ENCODE measurements at regions not wholly inside any gene's neighbourhood (a gene's known extent, or its start where the extent isn't known, plus 50 kb on each side); places are given as distances from the start of the nearest gene placed in this dataset.

GRCh38 chr10:113232928-113233511 lies 283.0 kb downstream of the TCF7L2 start:
- Histone ChIP-seq H3K9me3 (ENCODE audit: control insufficient read depth in 2 of 2, insufficient read depth in 1 of 2, low read length in 1 of 2) (no peaks in the 10 kb centered on the region), H3K4me3 (ENCODE audit: low read length in 2 of 2) (no peak overlapping the region), H3K36me3 (ENCODE audit: control insufficient read depth in 2 of 2, insufficient read depth in 2 of 2, low read length in 1 of 2) (no peaks in the 10 kb centered on the region), H3K27ac (ENCODE audit: low read depth in 1 of 2, low read length in 1 of 2) (peak overlapping the region in 1 of 2 donors; percentile 37), H3K4me1 (ENCODE audit: control insufficient read depth in 2 of 2, insufficient read depth in 2 of 2, low read length in 2 of 2) (peaks cover 7 to 10% of the 10 kb centered on the region in 2 donors), H3K27me3 (ENCODE audit: control insufficient read depth in 2 of 2, insufficient read depth in 1 of 2, low read length in 1 of 2) (no peaks in the 10 kb centered on the region)
- 69% methylated on average over 5 of the region's 5 CpGs for WGBS
- DNase-seq (ENCODE audit: low read depth in 6 of 9, low spot score in 9 of 9), result peak in 1 of 9 donors; percentile 66

GRCh38 chr10:113234481-113234880 lies 284.4 kb downstream of the TCF7L2 start:
- Histone ChIP-seq H3K9me3 (ENCODE audit: control insufficient read depth in 2 of 2, insufficient read depth in 1 of 2, low read length in 1 of 2) (no peaks in the 10 kb centered on the region), H3K27me3 (ENCODE audit: control insufficient read depth in 2 of 2, insufficient read depth in 1 of 2, low read length in 1 of 2) (peaks cover 0 to under 1% of the 10 kb centered on the region in 2 donors), H3K36me3 (ENCODE audit: control insufficient read depth in 2 of 2, insufficient read depth in 2 of 2, low read length in 1 of 2) (no peaks in the 10 kb centered on the region), H3K4me3 (ENCODE audit: low read length in 2 of 2) (no peak overlapping the region), H3K27ac (ENCODE audit: low read depth in 1 of 2, low read length in 1 of 2) (no peak overlapping the region), H3K4me1 (ENCODE audit: control insufficient read depth in 2 of 2, insufficient read depth in 2 of 2, low read length in 2 of 2) (peaks cover 7 to 10% of the 10 kb centered on the region in 2 donors)
- 93% methylated on average over 3 of the region's 3 CpGs for WGBS
- DNase-seq (ENCODE audit: low read depth in 6 of 9, low spot score in 9 of 9), result no peak

- Histone ChIP-seq H3K4me3 (ENCODE audit: low read length in 2 of 2) (no peak overlapping the region), H3K27me3 (ENCODE audit: control insufficient read depth in 2 of 2, insufficient read depth in 1 of 2, low read length in 1 of 2) (peaks cover 0 to 4% of the 10 kb centered on the region in 2 donors), H3K27ac (ENCODE audit: low read depth in 1 of 2, low read length in 1 of 2) (no peak overlapping the region), H3K36me3 (ENCODE audit: control insufficient read depth in 2 of 2, insufficient read depth in 2 of 2, low read length in 1 of 2) (no peaks in the 10 kb centered on the region), H3K4me1 (ENCODE audit: control insufficient read depth in 2 of 2, insufficient read depth in 2 of 2, low read length in 2 of 2) (peaks cover 7 to 14% of the 10 kb centered on the region in 2 donors), H3K9me3 (ENCODE audit: control insufficient read depth in 2 of 2, insufficient read depth in 1 of 2, low read length in 1 of 2) (no peaks in the 10 kb centered on the region)
- 98% methylated on average over 4 of the region's 4 CpGs for WGBS
- DNase-seq (ENCODE audit: low read depth in 6 of 9, low spot score in 9 of 9), result no peak
Measured at GRCh38 chr10:113235508-113235907, 285.5 kb downstream of the TCF7L2 start.

- no peak overlapping the region for H3K27ac ChIP-seq (ENCODE audit: low read depth in 1 of 2, low read length in 1 of 2)
- H3K9me3 ChIP-seq (ENCODE audit: control insufficient read depth in 2 of 2, insufficient read depth in 1 of 2, low read length in 1 of 2), result no peaks in the 10 kb centered on the region
- no peaks in the 10 kb centered on the region for H3K36me3 ChIP-seq (ENCODE audit: control insufficient read depth in 2 of 2, insufficient read depth in 2 of 2, low read length in 1 of 2)
- 97% methylated on average over 5 of the region's 5 CpGs for WGBS
- DNase-seq (ENCODE audit: low read depth in 6 of 9, low spot score in 9 of 9), result no peak
- no peak overlapping the region for H3K4me3 ChIP-seq (ENCODE audit: low read length in 2 of 2)
- H3K4me1 ChIP-seq (ENCODE audit: control insufficient read depth in 2 of 2, insufficient read depth in 2 of 2, low read length in 2 of 2), result peaks cover 19 to 27% of the 10 kb centered on the region in 2 donors
- peaks cover 0 to 10% of the 10 kb centered on the region in 2 donors for H3K27me3 ChIP-seq (ENCODE audit: control insufficient read depth in 2 of 2, insufficient read depth in 1 of 2, low read length in 1 of 2)
Measured at GRCh38 chr10:113236998-113237397, 287.0 kb downstream of the TCF7L2 start.

- 61% methylated on average over 7 of the region's 7 CpGs for WGBS
- no peak overlapping the region for H3K27ac ChIP-seq (ENCODE audit: low read depth in 1 of 2, low read length in 1 of 2)
Measured at GRCh38 chr10:113239566-113240350, 289.7 kb downstream of the TCF7L2 start.

GRCh38 chr10:113240736-113241135 lies 290.7 kb downstream of the TCF7L2 start:
- Histone ChIP-seq H3K9me3 (ENCODE audit: control insufficient read depth in 2 of 2, insufficient read depth in 1 of 2, low read length in 1 of 2) (peaks cover 0 to 3% of the 10 kb centered on the region in 2 donors), H3K4me3 (ENCODE audit: low read length in 2 of 2) (no peak overlapping the region), H3K36me3 (ENCODE audit: control insufficient read depth in 2 of 2, insufficient read depth in 2 of 2, low read length in 1 of 2) (no peaks in the 10 kb centered on the region), H3K27me3 (ENCODE audit: control insufficient read depth in 2 of 2, insufficient read depth in 1 of 2, low read length in 1 of 2) (peaks cover 3 to 16% of the 10 kb centered on the region in 2 donors), H3K4me1 (ENCODE audit: control insufficient read depth in 2 of 2, insufficient read depth in 2 of 2, low read length in 2 of 2) (peaks cover 19 to 31% of the 10 kb centered on the region in 2 donors), H3K27ac (ENCODE audit: low read depth in 1 of 2, low read length in 1 of 2) (no peak overlapping the region)
- over 99% methylated on average over 2 of the region's 2 CpGs for WGBS
- DNase-seq (ENCODE audit: low read depth in 6 of 9, low spot score in 9 of 9), result no peak

More at GRCh38 chr10:113239566-113240350, 289.7 kb downstream of the TCF7L2 start:
- Histone ChIP-seq H3K9me3 (ENCODE audit: control insufficient read depth in 2 of 2, insufficient read depth in 1 of 2, low read length in 1 of 2) (peaks cover 0 to 3% of the 10 kb centered on the region in 2 donors), H3K4me3 (ENCODE audit: low read length in 2 of 2) (no peak overlapping the region), H3K27me3 (ENCODE audit: control insufficient read depth in 2 of 2, insufficient read depth in 1 of 2, low read length in 1 of 2) (peaks cover 0 to 16% of the 10 kb centered on the region in 2 donors), H3K36me3 (ENCODE audit: control insufficient read depth in 2 of 2, insufficient read depth in 2 of 2, low read length in 1 of 2) (no peaks in the 10 kb centered on the region), H3K4me1 (ENCODE audit: control insufficient read depth in 2 of 2, insufficient read depth in 2 of 2, low read length in 2 of 2) (peaks cover 19 to 31% of the 10 kb centered on the region in 2 donors)
- DNase-seq (ENCODE audit: low read depth in 6 of 9, low spot score in 9 of 9), result no peak

GRCh38 chr10:113241599-113242360 lies 291.7 kb downstream of the TCF7L2 start:
- H3K4me1 ChIP-seq (ENCODE audit: control insufficient read depth in 2 of 2, insufficient read depth in 2 of 2, low read length in 2 of 2), result peaks cover 21 to 34% of the 10 kb centered on the region in 2 donors
- no peaks in the 10 kb centered on the region for H3K36me3 ChIP-seq (ENCODE audit: control insufficient read depth in 2 of 2, insufficient read depth in 2 of 2, low read length in 1 of 2)
- peaks cover 0 to 3% of the 10 kb centered on the region in 2 donors for H3K9me3 ChIP-seq (ENCODE audit: control insufficient read depth in 2 of 2, insufficient read depth in 1 of 2, low read length in 1 of 2)
- peaks cover 3 to 16% of the 10 kb centered on the region in 2 donors for H3K27me3 ChIP-seq (ENCODE audit: control insufficient read depth in 2 of 2, insufficient read depth in 1 of 2, low read length in 1 of 2)
- no peak overlapping the region for H3K27ac ChIP-seq (ENCODE audit: low read depth in 1 of 2, low read length in 1 of 2)
- no peak overlapping the region for H3K4me3 ChIP-seq (ENCODE audit: low read length in 2 of 2)
- DNase-seq (ENCODE audit: low read depth in 6 of 9, low spot score in 9 of 9), result peak in 1 of 9 donors; percentile 80
- 6% methylated on average over 7 of the region's 7 CpGs for WGBS

- DNase-seq (ENCODE audit: low read depth in 6 of 9, low spot score in 9 of 9), result no peak
- Histone ChIP-seq H3K36me3 (ENCODE audit: control insufficient read depth in 2 of 2, insufficient read depth in 2 of 2, low read length in 1 of 2) (no peaks in the 10 kb centered on the region), H3K4me1 (ENCODE audit: control insufficient read depth in 2 of 2, insufficient read depth in 2 of 2, low read length in 2 of 2) (peaks cover 28 to 47% of the 10 kb centered on the region in 2 donors), H3K9me3 (ENCODE audit: control insufficient read depth in 2 of 2, insufficient read depth in 1 of 2, low read length in 1 of 2) (peaks cover 0 to 3% of the 10 kb centered on the region in 2 donors), H3K27ac (ENCODE audit: low read depth in 1 of 2, low read length in 1 of 2) (no peak overlapping the region), H3K27me3 (ENCODE audit: control insufficient read depth in 2 of 2, insufficient read depth in 1 of 2, low read length in 1 of 2) (peaks cover 3 to 16% of the 10 kb centered on the region in 2 donors), H3K4me3 (ENCODE audit: low read length in 2 of 2) (no peak overlapping the region)
- 98% methylated on average over 2 of the region's 2 CpGs for WGBS
Measured at GRCh38 chr10:113243311-113243710, 293.3 kb downstream of the TCF7L2 start.
